GM23248 (cell line): ENCODE measurements at regions not wholly inside any gene's neighbourhood (a gene's known extent, or its start where the extent isn't known, plus 50 kb on each side); places are given as distances from the start of the nearest gene placed in this dataset.

ENCODE experiments used
- EZH2 ChIP-seq: fragments of 200-600 bp; sonication (generic); IDR thresholded peaks from 2 replicates; pipeline ENCODE4 v1.6.1; 2018; ENCODE audit warnings: antibody characterized with exemption, mild to moderate bottlenecking; ENCODE audit not compliant: insufficient read depth, poor library complexity, severe bottlenecking
- EZH2phosphoT487 ChIP-seq: fragments of 200-600 bp; sonication (generic); IDR thresholded peaks from 2 replicates; pipeline ENCODE4 v1.6.1; 2018; ENCODE audit warnings: antibody characterized with exemption, moderate library complexity, mild to moderate bottlenecking, low read depth; ENCODE audit not compliant: insufficient read depth

- TF ChIP-seq EZH2phosphoT487 (no peak), EZH2 (no peak)
Observed at GRCh38 chr20:22307409-22307808, 277.0 kb downstream of the FOXA2 start.
